OCI-LY7 (cell line): ENCODE measurements at regions not wholly inside any gene's neighbourhood (a gene's known extent, or its start where the extent isn't known, plus 50 kb on each side); places are given as distances from the start of the nearest gene placed in this dataset.

Experiments used
- EZH2phosphoT487 ChIP-seq: fragments of 200-600 bp; sonication (generic); IDR thresholded peaks from 2 replicates; pipeline ENCODE4 v1.6.1; 2018; ENCODE audit warnings: low read depth, borderline replicate concordance, mild to moderate bottlenecking, mixed run types, antibody characterized with exemption, low read length, moderate library complexity, mixed read lengths
- TF ChIP-seq, protein P1 (sequence below): fragments of 200-600 bp; sonication (generic); conservative IDR thresholded peaks from 2 replicates; pipeline ENCODE4 v1.5.1; 2014; ENCODE audit warnings: mild to moderate bottlenecking, antibody characterized with exemption, low read length, moderate library complexity, mixed read lengths

DNA sequence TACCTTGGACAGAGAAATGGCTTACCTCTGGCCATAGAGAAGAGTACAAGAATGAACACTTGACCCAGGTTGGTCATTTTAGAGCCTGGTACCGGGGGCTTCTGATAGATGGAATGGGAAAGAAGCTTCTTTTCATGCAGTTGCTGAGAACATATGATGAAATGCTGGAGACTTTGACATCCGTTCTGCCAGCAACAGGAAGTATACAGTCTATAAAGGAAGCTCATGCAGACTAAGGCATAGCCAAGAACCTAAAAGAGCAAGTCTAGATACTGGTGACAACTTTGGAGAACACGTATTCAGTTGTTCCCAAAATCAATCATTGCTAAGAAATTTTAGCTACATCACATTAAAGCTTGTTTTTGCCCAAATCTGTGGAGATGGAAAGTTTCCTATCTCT is 894.6 kb downstream of the METTL15 start:
- TF ChIP-seq, protein P1, sequence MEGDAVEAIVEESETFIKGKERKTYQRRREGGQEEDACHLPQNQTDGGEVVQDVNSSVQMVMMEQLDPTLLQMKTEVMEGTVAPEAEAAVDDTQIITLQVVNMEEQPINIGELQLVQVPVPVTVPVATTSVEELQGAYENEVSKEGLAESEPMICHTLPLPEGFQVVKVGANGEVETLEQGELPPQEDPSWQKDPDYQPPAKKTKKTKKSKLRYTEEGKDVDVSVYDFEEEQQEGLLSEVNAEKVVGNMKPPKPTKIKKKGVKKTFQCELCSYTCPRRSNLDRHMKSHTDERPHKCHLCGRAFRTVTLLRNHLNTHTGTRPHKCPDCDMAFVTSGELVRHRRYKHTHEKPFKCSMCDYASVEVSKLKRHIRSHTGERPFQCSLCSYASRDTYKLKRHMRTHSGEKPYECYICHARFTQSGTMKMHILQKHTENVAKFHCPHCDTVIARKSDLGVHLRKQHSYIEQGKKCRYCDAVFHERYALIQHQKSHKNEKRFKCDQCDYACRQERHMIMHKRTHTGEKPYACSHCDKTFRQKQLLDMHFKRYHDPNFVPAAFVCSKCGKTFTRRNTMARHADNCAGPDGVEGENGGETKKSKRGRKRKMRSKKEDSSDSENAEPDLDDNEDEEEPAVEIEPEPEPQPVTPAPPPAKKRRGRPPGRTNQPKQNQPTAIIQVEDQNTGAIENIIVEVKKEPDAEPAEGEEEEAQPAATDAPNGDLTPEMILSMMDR = no peak
- TF ChIP-seq EZH2phosphoT487 = no peak
